GM12878 (cell line): ENCODE measurements at regions not wholly inside any gene's neighbourhood (a gene's known extent, or its start where the extent isn't known, plus 50 kb on each side); places are given as distances from the start of the nearest gene placed in this dataset.

ENCODE experiments used
- BCLAF1 ChIP-seq: fragments of 450-650 bp; IDR thresholded peaks from 2 replicates; pipeline ENCODE4 v1.6.1; 2017; ENCODE audit warnings: antibody characterized with exemption, mild to moderate bottlenecking, moderate library complexity
- CEBPB ChIP-seq, 2 experiments: fragments of 150-350 bp in 1 of 2; IDR thresholded peaks; 2 replicates each; pipeline ENCODE4 v1.6.1; 2012 to 2014; ENCODE audit warnings: low read depth in 2 of 2, low read length in 2 of 2, borderline replicate concordance in 1 of 2, inconsistent platforms in 1 of 2
- CTCF ChIP-seq, 3 experiments: IDR thresholded peaks in 2 of 3; conservative IDR thresholded peaks in 1 of 3; 2 replicates each; pipeline ENCODE4 v1.5.1; 2011; ENCODE audit warnings: low read depth in 3 of 3, low read length in 3 of 3, mild to moderate bottlenecking in 3 of 3, control low read depth in 2 of 3, moderate library complexity in 2 of 3, inconsistent platforms in 1 of 3, mixed read lengths in 1 of 3; ENCODE audit not compliant: control insufficient read depth in 2 of 3, insufficient read depth in 1 of 3; ENCODE audit errors: extremely low read depth in 1 of 3
- EP300 ChIP-seq, 2 experiments: fragments of 150-350 bp in 1 of 2; IDR thresholded peaks; 2 replicates each; pipeline ENCODE4 v1.6.1; 2011 to 2012; ENCODE audit warnings: low read depth in 2 of 2, low read length in 2 of 2, borderline replicate concordance in 1 of 2, improper control_type of control experiment in 1 of 2, inconsistent platforms in 1 of 2; ENCODE audit not compliant: control insufficient read depth in 1 of 2
- FOXK2 ChIP-seq: fragments of 450-650 bp; IDR thresholded peaks from 2 replicates; pipeline ENCODE4 v1.6.1; 2017; ENCODE audit warnings: mild to moderate bottlenecking, moderate library complexity
- MLLT1 ChIP-seq: fragments of 450-650 bp; IDR thresholded peaks from 2 replicates; pipeline ENCODE4 v1.6.1; 2016; ENCODE audit warnings: mild to moderate bottlenecking
- NR2C2 ChIP-seq: IDR thresholded peaks from 2 replicates; pipeline ENCODE4 v1.6.1; 2011; ENCODE audit warnings: borderline replicate concordance, low read depth; ENCODE audit not compliant: control insufficient read depth, insufficient read length
- POLR2AphosphoS5 ChIP-seq: IDR thresholded peaks from 2 replicates; pipeline ENCODE4 v1.6.1; 2011; ENCODE audit warnings: mild to moderate bottlenecking, low read length, inconsistent platforms
- RCOR1 ChIP-seq: conservative IDR thresholded peaks from 2 replicates; pipeline ENCODE4 v1.6.1; 2012; ENCODE audit warnings: low read depth, low read length, improper control_type of control experiment
- SREBF1 ChIP-seq: IDR thresholded peaks from 2 replicates; pipeline ENCODE4 v1.6.1; 2012; ENCODE audit warnings: mild to moderate bottlenecking, low read length
- TAF1 ChIP-seq: IDR thresholded peaks from 2 replicates; pipeline ENCODE4 v1.6.1; 2011; ENCODE audit warnings: mild to moderate bottlenecking, low read depth, low read length, borderline replicate concordance
- ZBTB4 ChIP-seq: fragments of 450-650 bp; formaldehyde crosslinking; IDR thresholded peaks from 2 replicates; pipeline ENCODE4 v1.4.0; 2022; ENCODE audit warnings: mild to moderate bottlenecking, moderate library complexity

- TF ChIP-seq ZBTB4: no peak
- no peak for TF ChIP-seq SREBF1
- no peak for TF ChIP-seq CTCF (IDR thresholded peaks at IDR 0.05 in 2 of 3, conservative IDR thresholded peaks at IDR 0.05 in 1 of 3; ENCODE audit: control insufficient read depth in 2 of 3, extremely low read depth in 1 of 3, insufficient read depth in 1 of 3, low read depth in 3 of 3, low read length in 3 of 3)
- no peak for TF ChIP-seq EP300 (IDR thresholded peaks at IDR 0.05; ENCODE audit: borderline replicate concordance in 1 of 2, control insufficient read depth in 1 of 2, low read depth in 2 of 2, low read length in 2 of 2)
- TF ChIP-seq POLR2AphosphoS5: no peak
- TF ChIP-seq BCLAF1: no peak
- no peak for TF ChIP-seq RCOR1
- TF ChIP-seq MLLT1: no peak
- no peak for TF ChIP-seq CEBPB (IDR thresholded peaks at IDR 0.05; ENCODE audit: borderline replicate concordance in 1 of 2, low read depth in 2 of 2, low read length in 2 of 2)
- no peak for TF ChIP-seq FOXK2
- TF ChIP-seq TAF1: no peak
- no peak for TF ChIP-seq NR2C2
Observed at GRCh38 chr7:93028610-93029009, 89.2 kb downstream of the SAMD9 start.
